Activated naive CD4-positive, alpha-beta T cell treated with anti-CD3 and anti-CD28 coated beads, Interleukin-2, amount 50 U/mL, for 16 hours (primary cell): ENCODE measurements at regions not wholly inside any gene's neighbourhood (a gene's known extent, or its start where the extent isn't known, plus 50 kb on each side); places are given as distances from the start of the nearest gene placed in this dataset.

Experiments
- DNase-seq: peaks from one replicate; pipeline ENCODE4 v3.0.0-alpha.2; 2020

DNA sequence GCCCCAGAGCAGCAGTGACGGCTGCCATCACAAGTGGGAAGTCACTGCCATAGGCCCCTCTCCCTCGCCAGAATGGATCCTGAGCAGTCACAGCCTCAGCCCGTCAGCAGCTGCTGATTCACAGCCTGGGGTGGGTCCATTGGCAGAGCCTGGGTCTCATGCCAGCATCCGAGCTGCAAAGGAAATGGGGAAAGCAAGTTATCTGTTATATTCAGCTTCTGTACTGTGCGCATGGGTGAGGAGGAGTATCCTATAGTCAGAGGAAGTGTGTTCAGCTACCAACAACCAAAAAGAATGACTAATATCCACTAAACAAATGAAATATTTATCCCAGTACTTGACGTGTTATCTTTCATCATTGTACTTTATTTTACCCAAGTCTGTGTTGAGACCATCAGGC lies 119.7 kb downstream of the RCN1 start:
- DNase-seq = no peak

DNA sequence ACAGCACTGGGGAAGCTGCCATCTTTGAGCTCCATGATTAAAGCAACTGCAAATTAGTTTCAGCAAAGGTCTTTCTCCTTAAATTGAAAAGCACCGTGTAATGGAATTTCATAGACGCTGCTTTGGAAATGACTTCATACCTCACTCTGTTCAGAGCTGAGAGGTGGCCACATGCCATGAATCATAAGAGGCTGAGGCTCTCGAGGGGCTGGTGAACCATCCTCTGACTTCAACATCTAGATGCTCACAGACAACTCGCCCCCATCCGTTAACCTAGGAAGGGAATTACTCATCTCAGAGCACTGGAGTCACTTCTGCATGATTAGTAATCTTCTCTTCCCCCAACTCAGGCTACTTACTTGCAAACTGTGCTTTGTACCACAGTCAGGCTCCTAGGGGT lies 122.3 kb downstream of the RCN1 start:
- no peak for DNase-seq

DNA sequence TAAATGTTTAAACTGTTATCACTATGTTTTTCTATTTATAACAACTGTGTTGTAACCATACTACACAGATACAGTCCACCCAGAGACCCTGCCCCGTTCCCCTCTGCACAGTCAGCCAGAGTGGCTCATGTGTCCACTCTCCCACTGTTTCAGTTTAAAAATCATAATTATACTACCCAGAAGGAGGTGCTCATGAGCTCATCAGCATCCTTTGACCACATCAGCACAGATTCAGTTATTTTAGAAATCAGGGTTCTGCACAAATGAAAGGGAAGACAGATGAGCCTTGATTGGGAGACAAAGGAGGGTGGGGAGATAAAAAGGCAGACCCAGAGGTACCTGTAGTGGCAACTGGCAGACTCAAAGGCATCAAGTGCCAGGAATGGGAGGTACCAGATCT lies 124.3 kb downstream of the RCN1 start:
- no peak for DNase-seq

DNA sequence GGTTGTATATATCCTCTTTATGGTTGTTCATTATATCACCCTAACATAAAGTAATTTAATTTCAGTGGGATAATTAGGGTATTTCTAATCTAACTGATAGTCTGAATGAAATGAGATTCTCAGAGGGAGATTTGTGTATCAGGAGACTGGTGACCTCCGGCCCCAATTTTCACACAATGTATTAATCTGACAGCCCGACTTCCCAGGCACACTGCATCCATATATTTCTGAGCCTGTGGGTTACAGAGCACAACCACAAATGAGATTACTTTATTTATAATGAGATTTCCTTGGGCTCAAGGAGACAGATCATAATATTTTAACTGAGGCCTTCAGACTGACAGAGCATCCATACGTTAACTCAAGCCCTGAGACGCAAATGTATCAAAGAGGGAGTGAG lies 125.9 kb downstream of the RCN1 start:
- no peak for DNase-seq

DNA sequence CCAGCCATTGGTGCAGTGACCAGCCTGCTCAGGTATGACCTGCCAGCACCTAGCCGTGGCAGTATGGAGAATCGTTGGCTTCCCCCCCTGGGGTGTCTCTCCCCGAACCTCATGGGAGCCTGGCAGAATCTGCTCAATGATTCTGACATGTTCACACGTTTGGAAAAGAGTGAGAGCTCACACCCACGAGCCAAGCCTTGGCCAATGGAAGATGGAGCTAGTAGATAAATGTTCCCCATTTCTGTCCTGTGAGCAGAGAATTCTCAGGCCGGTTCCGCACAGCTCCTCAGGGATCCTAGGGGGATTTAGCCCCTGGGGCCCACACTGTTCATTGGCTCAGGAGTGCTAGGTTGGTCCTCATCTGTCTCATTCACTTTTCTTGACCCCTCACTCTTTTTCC lies 128.4 kb downstream of the RCN1 start:
- no peak for DNase-seq

DNA sequence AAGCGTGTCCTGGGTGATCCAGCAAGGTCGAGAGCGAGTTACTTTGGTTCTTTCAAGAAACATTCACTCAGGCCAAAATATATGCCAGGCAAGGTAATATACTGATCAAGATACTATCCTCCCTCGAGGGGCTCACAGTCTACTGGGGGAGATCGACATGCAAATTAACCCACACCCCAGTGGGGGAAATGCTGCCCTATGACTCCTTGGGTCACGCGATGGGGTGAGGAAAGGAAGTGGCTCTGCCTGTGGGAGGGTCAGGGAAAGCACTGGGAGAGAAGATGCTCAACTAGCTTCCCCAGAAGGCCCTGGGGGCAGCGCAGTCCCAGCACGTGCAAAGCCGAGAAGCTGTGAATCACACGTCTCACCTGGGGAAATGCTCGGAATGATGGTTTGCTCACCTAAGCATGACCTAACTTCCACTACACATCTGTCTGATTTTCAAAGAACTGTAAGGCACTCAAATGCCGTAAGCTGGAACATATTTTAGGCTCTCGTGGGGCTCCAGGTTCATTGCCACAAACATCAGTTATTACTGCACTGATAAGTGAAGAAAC lies 130.7 kb downstream of the RCN1 start:
- no peak for DNase-seq

DNA sequence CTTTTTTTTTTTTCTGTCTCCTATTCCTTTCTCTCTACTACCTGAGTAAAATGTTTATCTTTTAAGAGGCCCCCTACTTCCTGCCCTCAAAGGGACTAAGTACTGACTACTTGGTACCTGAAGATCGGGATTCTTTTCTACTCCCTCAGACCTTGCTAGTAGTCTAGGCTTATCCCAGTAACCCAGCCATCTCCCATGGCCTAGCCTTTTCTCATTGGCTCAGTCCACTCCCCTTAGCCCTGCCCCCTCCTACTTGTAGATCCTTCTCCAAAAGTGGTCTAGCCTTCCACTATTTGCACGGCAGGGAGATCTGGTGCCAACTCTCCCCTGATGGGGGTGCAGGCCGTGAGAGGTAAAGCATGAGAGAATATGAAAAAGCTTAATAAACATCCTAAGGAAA lies 133.7 kb downstream of the RCN1 start:
- DNase-seq = no peak

DNA sequence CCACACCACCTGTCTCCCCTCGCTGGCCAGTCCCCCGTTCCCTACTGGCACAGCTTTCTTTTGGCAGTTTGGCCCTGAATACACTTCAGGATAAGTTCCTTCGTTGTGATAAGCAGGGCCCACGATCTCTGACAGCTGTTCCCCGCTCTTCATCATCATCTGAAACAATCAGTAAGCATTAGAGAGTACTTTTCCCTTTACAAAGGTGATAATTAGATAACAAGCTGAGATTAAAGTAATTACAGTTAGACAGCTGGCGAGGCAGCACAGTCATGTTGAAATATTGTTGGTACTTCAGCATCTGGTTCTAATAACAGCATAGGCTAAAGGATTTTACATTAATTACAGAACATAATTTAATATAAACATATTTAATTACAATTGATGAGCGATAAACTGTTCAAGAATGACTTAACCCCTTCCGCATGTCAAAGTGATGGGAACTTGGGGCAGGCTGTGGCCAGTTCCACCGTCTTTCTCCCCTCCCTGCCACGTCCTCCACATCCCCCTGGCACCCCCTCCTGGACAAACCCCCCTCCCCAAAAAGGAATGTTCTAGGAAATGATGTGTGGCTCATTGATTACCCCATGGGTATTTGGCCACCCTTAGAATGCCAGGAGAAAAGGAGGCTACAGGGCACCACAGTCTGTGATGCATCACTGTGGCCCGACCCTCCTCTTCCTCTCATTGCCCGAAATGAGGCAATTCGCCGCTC lies 134.9 kb downstream of the RCN1 start:
- no peak for DNase-seq

DNA sequence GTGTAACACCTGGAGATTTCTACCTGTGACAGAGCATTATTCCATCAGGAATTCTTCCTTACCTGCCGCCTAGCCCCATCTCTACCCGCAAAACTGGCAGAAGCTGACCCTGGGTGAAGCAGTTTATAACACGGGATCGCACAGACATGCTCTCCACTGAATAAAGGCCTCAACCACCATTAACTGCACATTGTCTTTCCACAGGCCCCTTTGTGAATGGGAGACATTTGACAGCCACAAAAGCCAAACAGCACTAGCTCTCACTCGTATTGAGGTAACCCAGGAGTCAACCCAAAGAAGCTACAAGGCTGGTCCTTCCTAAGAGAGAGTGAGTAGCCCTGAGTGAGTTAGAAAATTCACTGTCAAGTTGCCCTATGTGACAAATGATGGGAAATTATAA lies 135.6 kb downstream of the RCN1 start:
- DNase-seq = no peak

DNA sequence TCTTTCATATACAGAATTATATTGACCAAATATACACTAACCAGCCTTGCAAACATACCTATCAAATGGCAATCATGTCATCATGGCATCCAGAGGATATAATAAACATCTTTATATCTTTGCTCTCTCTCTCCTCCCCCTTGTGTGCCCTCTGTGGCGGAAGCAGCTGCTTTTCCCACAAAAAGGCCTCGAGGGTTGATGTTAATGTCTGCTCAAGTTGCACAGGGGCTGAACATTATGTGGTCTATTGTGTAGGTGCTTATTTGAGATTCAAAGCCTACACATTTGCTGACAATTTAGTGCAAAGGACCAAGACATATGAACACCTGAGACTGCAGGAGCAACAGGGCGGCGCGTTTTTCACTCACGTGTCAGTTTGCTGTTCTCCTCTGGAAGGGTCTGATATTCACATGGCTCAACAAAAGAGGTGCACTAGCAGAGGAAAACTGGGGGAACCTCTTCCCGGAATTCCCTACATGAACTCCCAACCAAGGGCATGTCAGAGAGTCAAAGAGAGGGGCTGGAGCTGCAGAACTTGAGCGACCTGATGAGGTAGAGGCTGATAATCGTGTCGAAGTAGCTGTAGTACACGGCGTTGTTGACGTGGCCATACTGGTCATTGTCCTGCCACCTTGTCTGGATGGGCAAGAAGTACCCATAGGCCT lies 138.8 kb downstream of the RCN1 start:
- no peak for DNase-seq

DNA sequence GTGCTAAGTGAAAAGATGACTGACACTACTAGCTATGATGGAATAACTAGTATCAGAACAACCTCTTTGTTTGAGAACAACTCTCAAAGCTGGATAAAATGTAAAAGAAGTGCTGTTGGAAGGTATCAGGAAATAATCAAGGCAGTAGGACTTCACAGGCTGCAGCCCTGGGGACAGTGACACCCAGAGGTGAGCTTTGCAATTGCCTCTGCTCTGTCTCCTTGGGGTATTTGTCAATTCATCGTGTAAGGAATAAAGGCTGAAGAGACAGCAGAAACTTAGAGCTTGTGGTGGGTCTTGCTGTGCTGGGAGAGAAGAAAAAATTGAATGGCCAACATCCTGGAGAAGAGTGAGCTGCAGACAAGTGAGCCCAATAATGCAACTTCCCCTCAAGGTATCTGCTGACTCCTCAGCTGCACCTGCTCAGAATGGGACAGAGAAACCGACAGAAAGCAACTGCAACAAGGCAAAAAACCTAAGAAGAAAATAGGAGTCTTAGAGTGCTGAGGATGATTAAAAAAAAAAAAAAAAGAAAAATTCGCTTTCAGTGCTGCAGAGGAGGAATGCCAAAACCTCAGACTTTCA lies 141.1 kb downstream of the RCN1 start:
- no peak for DNase-seq

DNA sequence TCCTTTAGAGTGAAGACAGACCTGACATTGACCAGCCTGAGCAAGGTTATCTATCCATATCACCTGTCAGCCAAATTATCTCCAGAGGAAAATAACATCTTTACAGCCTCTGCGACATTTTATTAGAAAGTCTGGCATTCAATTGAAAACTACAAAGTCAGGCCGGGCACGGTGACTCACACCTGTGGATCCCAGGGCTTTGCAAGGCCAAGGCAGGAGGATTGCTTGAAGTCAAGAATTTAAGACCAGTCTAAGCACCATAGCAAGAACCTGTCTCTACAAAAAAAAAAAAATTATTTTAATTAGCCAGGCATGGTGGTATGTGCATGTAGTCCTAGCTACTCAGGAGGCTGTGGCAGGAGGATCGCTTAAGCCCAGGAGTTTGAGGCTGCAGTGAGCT lies 141.6 kb downstream of the RCN1 start:
- DNase-seq = no peak

DNA sequence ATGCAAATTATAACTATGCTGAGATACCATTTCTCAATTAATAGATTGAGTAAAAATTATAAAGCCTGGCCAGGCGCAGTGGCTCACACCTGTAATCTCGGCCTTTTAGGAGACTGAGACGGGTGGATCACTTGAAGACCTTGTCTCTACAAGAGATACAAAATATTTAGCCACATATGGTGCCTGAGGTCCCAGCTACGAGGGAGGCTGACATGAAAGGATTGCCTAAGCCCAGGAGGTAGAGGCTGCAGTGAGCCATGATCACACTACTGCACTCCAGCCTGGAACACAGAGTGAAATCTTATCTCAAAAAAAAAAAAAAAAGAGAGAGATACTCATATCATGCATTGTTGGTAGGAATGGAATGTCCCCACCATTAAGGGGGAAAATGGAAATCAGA lies 142.4 kb downstream of the RCN1 start:
- no peak for DNase-seq

DNA sequence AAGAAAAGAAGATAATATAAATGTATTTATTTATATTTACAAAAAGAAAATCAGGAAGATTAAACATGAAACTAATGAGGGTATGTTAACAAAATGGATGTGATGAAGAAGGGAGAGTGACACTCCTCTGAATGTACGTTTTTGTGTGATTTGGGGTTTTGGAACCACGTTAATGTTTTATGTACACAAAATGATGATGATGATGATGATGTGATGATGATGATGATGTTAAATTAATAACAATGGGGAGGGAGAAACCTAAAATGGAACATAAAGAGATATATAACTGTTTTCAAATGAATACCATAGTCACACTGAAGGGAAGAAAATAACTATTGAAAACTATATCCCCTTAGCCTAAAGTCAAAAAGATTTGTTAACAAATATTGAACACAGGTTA lies 143.1 kb downstream of the RCN1 start:
- no peak for DNase-seq

DNA sequence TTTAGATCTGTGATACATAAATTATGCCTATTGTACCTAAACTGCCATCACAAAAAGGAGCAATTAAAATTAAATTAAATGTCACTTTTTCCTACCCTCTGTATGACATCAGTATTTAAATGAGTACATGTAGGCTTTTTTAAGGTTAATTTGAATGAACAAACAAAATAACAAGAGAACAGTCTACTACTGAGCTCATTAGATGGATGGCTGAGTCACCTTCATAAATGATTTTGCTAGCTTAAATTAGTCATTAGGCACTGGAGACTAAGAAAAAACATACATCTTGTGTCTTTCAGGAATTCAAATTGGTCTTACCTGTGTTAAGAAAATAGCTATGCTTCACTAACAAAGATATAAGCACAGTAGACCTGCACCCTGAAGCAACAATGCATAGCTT lies 153.6 kb downstream of the RCN1 start:
- DNase-seq = no peak

DNA sequence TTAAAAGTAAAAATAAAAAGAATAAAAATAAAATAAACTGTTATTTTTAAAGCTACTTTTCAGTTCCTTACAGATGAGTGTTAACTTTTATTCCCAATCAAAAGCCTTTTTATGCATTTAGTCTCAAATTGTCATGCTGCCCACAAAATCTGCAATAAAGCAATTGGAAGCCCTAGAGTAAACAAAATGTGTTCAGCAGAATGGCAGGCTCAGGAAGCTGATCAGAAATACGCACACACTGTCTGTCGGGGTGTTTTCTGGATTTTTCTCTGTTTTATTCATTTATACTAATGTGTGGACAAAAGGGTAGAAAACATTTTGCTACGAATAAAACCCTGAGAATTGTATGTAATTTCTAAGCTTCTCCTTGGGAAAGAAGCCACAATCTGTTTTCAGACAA lies 162.8 kb downstream of the RCN1 start:
- no peak for DNase-seq

DNA sequence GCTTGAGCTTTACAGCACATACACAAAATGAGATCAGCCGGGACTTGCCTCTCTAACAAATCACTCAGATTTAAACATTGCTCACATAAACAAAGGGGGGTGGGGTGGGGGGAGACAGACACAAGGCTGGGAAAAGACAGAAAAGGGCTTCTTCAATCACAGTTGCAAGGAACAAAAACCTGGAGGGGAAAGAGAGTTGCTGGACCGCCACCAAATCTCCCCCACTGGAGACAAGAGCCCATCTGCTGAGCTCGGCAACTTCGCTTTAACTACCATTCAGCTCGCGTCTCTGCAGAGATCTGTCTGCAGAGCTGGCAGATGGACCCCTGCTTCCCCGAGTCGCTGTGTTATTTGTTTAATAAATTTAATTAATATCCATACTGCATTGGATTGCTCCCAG lies 165.0 kb downstream of the RCN1 start:
- DNase-seq = no peak

DNA sequence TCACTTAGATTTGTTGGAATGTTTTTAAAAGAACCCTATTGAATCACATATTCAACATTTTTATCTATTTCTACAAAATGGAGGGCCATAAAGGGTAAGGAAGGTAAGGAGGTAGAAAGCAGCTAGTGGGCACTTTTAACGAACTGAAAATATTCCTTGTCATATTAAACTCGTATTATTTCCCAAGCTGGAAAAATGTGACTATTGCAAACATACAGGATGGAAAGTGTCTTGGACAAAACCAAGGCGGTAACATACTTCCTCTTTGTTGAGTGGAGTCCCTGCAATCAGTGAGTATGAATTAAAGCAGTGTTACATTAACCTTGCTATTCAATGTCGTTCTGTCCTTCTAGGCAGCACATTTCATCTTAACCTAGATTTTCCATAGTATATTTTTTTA lies 165.6 kb downstream of the RCN1 start:
- DNase-seq = no peak

DNA sequence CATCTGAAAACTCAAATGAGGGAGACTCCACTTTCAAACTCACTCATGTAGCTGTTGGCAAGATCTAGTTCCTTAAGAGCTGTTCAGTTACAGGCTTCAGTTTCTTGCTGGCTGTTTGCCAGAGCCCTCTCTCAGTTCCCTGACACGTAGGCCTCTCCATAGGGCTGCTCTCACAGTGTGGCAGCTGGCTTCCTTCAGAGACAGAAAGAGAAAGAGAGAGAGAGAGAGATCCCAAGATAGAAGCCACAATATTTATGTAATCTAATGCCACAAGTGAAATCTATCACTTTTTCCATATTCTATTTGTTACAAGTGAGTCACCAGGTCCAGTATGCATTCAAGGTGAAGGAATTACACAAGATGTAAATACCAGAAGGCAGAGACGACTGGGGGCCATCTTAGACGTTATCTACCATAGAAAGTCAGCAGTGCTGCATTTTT lies 168.8 kb downstream of the RCN1 start:
- no peak for DNase-seq

DNA sequence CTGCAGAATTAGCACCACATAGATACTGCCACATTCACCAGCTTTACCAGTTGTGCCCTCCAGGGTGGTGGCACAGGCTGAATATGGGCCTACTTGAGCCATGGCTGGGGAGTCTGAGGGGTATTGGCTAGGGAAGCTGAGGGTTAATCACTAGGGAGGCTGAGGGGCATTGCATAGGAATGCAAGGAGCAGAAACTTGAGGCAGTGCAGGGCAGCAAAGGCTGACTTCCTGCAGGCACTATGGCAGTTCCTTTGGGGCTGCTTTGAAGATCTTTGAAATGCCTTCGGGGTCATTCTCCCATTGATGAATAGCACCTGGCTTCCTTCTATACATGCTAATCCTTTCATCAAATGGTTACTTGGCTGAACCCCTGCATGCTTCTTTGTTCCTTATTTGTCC lies 171.5 kb downstream of the RCN1 start:
- no peak for DNase-seq

DNA sequence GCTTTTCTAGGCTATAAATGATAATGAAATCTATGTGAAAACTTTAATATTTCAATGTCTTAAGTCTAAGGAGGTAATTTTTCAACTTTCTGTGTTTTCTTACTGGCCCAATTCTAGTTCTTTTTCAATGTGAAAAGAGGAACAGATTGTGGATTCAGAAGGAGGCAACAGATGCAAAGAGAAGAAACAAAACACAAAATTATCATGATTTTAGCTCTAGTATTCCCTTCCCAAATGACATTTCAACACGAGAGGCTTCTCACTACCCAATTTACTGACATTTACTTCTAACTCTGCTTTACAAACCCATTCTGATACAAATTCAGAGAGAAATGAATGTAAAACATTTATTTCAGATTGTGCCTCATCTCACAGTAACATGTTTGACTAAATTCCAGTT lies 169.4 kb downstream of the WT1 start:
- no peak for DNase-seq

DNA sequence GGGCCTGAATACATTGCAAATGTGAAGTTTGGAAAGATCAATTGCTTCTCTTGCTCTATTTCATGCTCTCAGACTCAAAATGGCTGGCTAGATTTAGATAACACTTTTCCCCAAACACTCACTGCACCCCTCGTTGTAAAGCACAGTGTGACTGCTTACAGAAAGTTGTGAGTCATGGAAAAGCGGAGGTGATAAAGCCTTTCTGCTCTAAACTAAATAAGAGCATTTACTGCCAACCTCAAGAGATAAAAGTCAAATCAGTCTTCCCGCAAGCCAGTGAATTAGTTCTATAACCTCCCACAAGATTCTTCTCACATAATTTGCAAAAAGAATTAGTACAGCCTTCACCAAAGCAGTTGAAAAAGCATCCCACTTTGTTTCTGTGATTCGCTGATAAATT lies 168.7 kb downstream of the WT1 start:
- DNase-seq = no peak

DNA sequence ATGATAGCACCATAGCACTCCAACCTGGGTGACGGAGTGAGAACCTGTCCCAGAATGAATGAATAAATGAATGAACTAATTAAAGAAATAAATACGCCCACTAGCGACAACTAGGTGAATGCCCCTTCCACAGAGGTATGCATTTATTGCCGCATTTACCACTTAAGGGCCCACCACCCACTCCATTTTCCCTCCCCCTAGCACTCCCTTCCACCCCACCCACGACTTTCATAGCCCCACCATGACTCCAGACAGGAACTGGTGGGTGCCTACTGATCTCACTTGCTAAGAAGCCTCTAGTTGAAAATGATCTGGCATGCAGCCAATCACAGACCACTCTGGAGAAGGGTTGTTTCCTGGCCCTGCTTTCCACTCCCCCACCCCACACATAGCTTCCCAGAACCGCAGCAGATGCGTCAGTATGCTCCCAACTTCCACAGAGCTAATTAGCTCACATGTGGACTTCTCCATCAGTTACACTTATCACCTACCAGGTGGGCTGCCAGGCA lies 167.6 kb downstream of the WT1 start:
- no peak for DNase-seq

DNA sequence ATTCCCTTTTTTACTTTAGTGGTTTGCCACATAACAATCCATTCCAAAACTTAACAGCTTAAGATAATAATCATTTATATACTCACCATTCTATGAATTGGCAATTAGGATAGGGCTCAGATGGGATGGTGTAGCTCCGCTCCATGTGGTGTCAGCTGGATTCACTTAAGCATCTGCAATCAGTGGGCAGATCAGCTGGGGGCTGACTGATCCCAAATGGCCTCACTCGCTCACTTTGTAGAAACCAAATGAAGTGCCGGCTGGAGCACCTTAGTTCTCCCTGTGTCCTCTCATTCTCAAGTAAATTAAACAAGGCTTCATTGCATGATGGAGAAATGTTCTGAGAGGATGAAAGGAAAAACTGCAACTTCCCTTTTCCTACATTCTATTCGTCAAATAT lies 161.4 kb downstream of the WT1 start:
- DNase-seq = no peak
